ENCODE measurements at regions not wholly inside any gene's neighbourhood (a gene's known extent, or its start where the extent isn't known, plus 50 kb on each side); places are given as distances from the start of the nearest gene placed in this dataset.

DNA sequence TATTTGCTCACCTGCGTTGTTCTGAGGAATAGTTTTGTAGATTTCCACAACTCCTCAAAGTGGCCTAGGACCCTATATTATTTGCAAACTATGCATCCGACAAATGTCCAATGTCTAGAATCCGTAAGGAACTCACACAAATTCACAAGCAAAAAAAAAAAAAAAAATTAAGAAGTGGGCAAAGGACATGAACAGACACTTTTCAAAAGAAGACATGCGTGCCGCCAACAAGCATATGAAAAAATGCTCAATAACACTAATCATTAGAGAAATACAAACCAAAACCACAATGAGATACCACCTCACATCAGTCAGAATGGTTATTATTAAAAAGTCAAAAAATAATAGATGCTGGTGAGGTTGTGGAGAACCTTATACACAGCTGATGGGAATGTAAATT, 398.5 kb upstream of the PROK2 start:
- Histone ChIP-seq H3K9ac (ENCODE audit: low read depth, low read length) (no peak overlapping the region), H3K4me3 (ENCODE audit: low read length) (no peak overlapping the region), H3K27ac (ENCODE audit: low read length) (no peak overlapping the region), H3K4me1 (ENCODE audit: insufficient read depth, low read length) (no peaks in the 10 kb centered on the region), H3K9me3 (ENCODE audit: insufficient read depth, low read depth, low read length) (no peaks in the 10 kb centered on the region), H3K36me3 (ENCODE audit: insufficient read depth, low read depth, low read length) (no peaks in the 10 kb centered on the region), H3K27me3 (ENCODE audit: insufficient read depth, low read length) (no peaks in the 10 kb centered on the region)

- Histone ChIP-seq H3K27ac (ENCODE audit: low read length) (no peak overlapping the region), H3K4me3 (ENCODE audit: low read length) (no peak overlapping the region), H3K27me3 (ENCODE audit: insufficient read depth, low read length) (no peaks in the 10 kb centered on the region), H3K36me3 (ENCODE audit: insufficient read depth, low read depth, low read length) (no peaks in the 10 kb centered on the region), H3K4me1 (ENCODE audit: insufficient read depth, low read length) (no peaks in the 10 kb centered on the region), H3K9ac (ENCODE audit: low read depth, low read length) (no peak overlapping the region), H3K9me3 (ENCODE audit: insufficient read depth, low read depth, low read length) (no peaks in the 10 kb centered on the region)
These were observed 397.3 kb upstream of the PROK2 start for GRCh38 chr3:72182206-72182605.

- Histone ChIP-seq H3K9me3 (ENCODE audit: insufficient read depth, low read depth, low read length) (no peaks in the 10 kb centered on the region), H3K4me1 (ENCODE audit: insufficient read depth, low read length) (no peaks in the 10 kb centered on the region), H3K9ac (ENCODE audit: low read depth, low read length) (no peak overlapping the region), H3K36me3 (ENCODE audit: insufficient read depth, low read depth, low read length) (no peaks in the 10 kb centered on the region), H3K27me3 (ENCODE audit: insufficient read depth, low read length) (no peaks in the 10 kb centered on the region), H3K27ac (ENCODE audit: low read length) (no peak overlapping the region), H3K4me3 (ENCODE audit: low read length) (no peak overlapping the region)
These were observed 396.3 kb upstream of the PROK2 start for GRCh38 chr3:72181251-72181650.

- Histone ChIP-seq H3K9me3 (ENCODE audit: insufficient read depth, low read depth, low read length) (no peaks in the 10 kb centered on the region), H3K4me1 (ENCODE audit: insufficient read depth, low read length) (no peaks in the 10 kb centered on the region), H3K27me3 (ENCODE audit: insufficient read depth, low read length) (no peaks in the 10 kb centered on the region), H3K9ac (ENCODE audit: low read depth, low read length) (no peak overlapping the region), H3K27ac (ENCODE audit: low read length) (no peak overlapping the region), H3K4me3 (ENCODE audit: low read length) (no peak overlapping the region), H3K36me3 (ENCODE audit: insufficient read depth, low read depth, low read length) (no peaks in the 10 kb centered on the region)
These were observed 395.5 kb upstream of the PROK2 start for GRCh38 chr3:72180405-72180804.

DNA sequence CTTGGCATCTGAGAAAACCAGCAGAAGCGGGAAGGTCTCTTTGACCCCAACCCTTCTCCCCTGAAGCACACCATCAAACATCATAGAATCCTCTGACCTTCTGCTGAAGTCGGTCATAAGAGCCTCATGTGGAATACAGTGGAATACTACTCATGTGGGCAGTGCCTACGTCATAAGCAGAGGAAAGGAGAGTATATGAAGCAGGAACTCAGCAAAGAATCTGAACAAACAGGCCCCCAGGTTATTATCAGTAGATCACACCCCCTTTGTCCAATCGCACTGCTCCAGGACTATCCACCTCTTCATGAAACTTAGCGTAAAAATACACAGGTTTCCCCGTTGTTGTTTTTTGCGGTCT, 394.1 kb upstream of the PROK2 start:
- H3K4me1 ChIP-seq (ENCODE audit: insufficient read depth, low read length), result no peaks in the 10 kb centered on the region
- no peak overlapping the region for H3K27ac ChIP-seq (ENCODE audit: low read length)
- H3K9me3 ChIP-seq (ENCODE audit: insufficient read depth, low read depth, low read length), result no peaks in the 10 kb centered on the region
- H3K4me3 ChIP-seq (ENCODE audit: low read length), result no peak overlapping the region
- no peak overlapping the region for H3K9ac ChIP-seq (ENCODE audit: low read depth, low read length)
- no peaks in the 10 kb centered on the region for H3K27me3 ChIP-seq (ENCODE audit: insufficient read depth, low read length)
- no peaks in the 10 kb centered on the region for H3K36me3 ChIP-seq (ENCODE audit: insufficient read depth, low read depth, low read length)

DNA sequence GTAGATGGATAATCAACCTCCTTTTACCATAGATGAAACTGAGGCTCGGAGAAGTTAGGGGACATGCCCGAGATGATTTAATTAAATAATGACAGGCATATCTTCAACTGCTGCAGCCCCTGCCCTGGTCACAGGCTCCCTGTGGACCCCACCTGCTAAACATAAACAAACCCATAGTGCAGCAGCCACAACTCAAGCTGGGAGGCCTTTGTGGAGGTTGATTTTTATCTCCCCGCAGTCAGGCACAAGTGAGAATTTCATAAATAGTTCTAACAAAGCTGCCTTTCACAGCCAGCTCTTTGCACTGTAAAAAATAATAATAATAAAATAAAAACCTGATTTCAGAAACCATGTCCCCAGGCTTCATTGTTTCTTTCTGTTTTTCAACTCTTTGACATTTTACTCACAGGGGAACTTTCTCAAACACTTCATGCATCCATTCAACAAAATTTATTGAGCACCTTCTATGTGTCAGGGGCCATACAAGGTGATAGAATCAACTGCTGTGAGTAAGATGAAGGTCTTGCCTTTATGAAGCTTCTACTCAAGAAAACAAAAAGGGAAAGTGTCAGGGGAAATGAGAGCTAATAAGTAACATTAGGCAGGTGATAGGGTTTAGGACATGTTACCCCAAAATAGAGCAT, 393.6 kb upstream of the PROK2 start:
- no peak overlapping the region for H3K4me3 ChIP-seq (ENCODE audit: low read length)
- no peak overlapping the region for H3K27ac ChIP-seq (ENCODE audit: low read length)
- no peak overlapping the region for H3K9ac ChIP-seq (ENCODE audit: low read depth, low read length)
- H3K9me3 ChIP-seq (ENCODE audit: insufficient read depth, low read depth, low read length), result no peaks in the 10 kb centered on the region
- H3K36me3 ChIP-seq (ENCODE audit: insufficient read depth, low read depth, low read length), result no peaks in the 10 kb centered on the region
- no peaks in the 10 kb centered on the region for H3K27me3 ChIP-seq (ENCODE audit: insufficient read depth, low read length)
- H3K4me1 ChIP-seq (ENCODE audit: insufficient read depth, low read length), result no peaks in the 10 kb centered on the region

- no peaks in the 10 kb centered on the region for H3K36me3 ChIP-seq (ENCODE audit: insufficient read depth, low read depth, low read length)
- no peak overlapping the region for H3K9ac ChIP-seq (ENCODE audit: low read depth, low read length)
- no peaks in the 10 kb centered on the region for H3K4me1 ChIP-seq (ENCODE audit: insufficient read depth, low read length)
- no peaks in the 10 kb centered on the region for H3K9me3 ChIP-seq (ENCODE audit: insufficient read depth, low read depth, low read length)
- H3K27ac ChIP-seq (ENCODE audit: low read length), result no peak overlapping the region
- H3K4me3 ChIP-seq (ENCODE audit: low read length), result no peak overlapping the region
- H3K27me3 ChIP-seq (ENCODE audit: insufficient read depth, low read length), result no peaks in the 10 kb centered on the region
These were observed 392.4 kb upstream of the PROK2 start for GRCh38 chr3:72177075-72178050.

DNA sequence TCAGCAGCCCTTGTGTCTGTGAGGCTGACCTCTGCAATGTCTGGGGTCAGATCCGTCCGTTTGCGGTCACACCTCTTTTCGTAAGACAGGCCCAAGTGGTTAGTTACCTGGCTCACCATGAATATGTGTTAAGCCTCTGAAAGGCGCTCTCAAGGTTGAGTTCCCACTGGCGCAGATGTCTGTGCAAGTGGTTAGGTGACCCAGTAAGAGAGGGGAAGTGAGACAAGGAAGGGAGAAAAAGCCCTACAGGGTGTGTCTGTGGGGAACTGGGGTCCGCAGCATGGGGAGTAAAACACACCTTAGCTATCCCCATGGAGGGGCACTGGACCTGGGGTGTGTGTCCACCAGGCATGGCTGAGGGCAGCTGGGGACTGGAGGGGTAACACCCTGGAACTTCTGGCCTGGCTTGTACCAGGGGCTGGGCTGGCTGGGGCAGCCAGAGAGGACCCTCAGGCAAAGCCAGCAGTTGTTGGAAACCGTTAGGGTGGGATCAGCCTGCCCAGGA, 391.6 kb upstream of the PROK2 start:
- H3K4me3 ChIP-seq (ENCODE audit: low read length), result no peak overlapping the region
- no peaks in the 10 kb centered on the region for H3K27me3 ChIP-seq (ENCODE audit: insufficient read depth, low read length)
- H3K4me1 ChIP-seq (ENCODE audit: insufficient read depth, low read length), result no peaks in the 10 kb centered on the region
- H3K36me3 ChIP-seq (ENCODE audit: insufficient read depth, low read depth, low read length), result no peaks in the 10 kb centered on the region
- H3K9me3 ChIP-seq (ENCODE audit: insufficient read depth, low read depth, low read length), result no peaks in the 10 kb centered on the region
- H3K27ac ChIP-seq (ENCODE audit: low read length), result no peak overlapping the region
- no peak overlapping the region for H3K9ac ChIP-seq (ENCODE audit: low read depth, low read length)

GRCh38 chr3:72175296-72175858, 390.4 kb upstream of the PROK2 start:
- Histone ChIP-seq H3K9me3 (ENCODE audit: insufficient read depth, low read depth, low read length) (no peaks in the 10 kb centered on the region), H3K27me3 (ENCODE audit: insufficient read depth, low read length) (no peaks in the 10 kb centered on the region), H3K9ac (ENCODE audit: low read depth, low read length) (no peak overlapping the region), H3K4me1 (ENCODE audit: insufficient read depth, low read length) (no peaks in the 10 kb centered on the region), H3K36me3 (ENCODE audit: insufficient read depth, low read depth, low read length) (no peaks in the 10 kb centered on the region), H3K27ac (ENCODE audit: low read length) (no peak overlapping the region), H3K4me3 (ENCODE audit: low read length) (no peak overlapping the region)

DNA sequence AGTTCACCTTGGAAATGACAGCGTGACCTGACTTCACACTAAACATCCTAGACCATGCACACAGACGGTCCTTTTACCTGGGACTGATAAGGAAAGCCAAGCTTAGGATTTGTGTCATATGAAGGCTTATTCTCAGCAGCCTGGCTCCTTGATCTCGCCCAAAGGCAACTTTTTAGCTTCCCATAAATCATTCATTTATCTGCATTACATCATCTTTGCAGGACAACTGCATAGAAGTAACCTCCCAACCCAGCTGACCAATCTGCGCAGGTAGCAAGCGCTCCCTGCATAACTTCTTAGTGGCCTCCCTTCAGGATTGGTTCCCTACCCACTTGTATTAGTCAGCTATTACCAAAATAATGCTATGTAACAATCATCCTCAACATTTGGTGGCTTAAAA, 389.9 kb upstream of the PROK2 start:
- no peak overlapping the region for H3K27ac ChIP-seq (ENCODE audit: low read length)

GRCh38 chr3:72174040-72174439, 389.1 kb upstream of the PROK2 start:
- Histone ChIP-seq H3K9ac (ENCODE audit: low read depth, low read length) (no peak overlapping the region), H3K9me3 (ENCODE audit: insufficient read depth, low read depth, low read length) (no peaks in the 10 kb centered on the region), H3K4me1 (ENCODE audit: insufficient read depth, low read length) (no peaks in the 10 kb centered on the region), H3K27me3 (ENCODE audit: insufficient read depth, low read length) (no peaks in the 10 kb centered on the region), H3K36me3 (ENCODE audit: insufficient read depth, low read depth, low read length) (no peaks in the 10 kb centered on the region), H3K4me3 (ENCODE audit: low read length) (no peak overlapping the region), H3K27ac (ENCODE audit: low read length) (no peak overlapping the region)

More for the DNA sequence above, 389.9 kb upstream of the PROK2 start:
- Histone ChIP-seq H3K4me3 (ENCODE audit: low read length) (no peak overlapping the region), H3K9me3 (ENCODE audit: insufficient read depth, low read depth, low read length) (no peaks in the 10 kb centered on the region), H3K4me1 (ENCODE audit: insufficient read depth, low read length) (no peaks in the 10 kb centered on the region), H3K27me3 (ENCODE audit: insufficient read depth, low read length) (no peaks in the 10 kb centered on the region), H3K36me3 (ENCODE audit: insufficient read depth, low read depth, low read length) (no peaks in the 10 kb centered on the region), H3K9ac (ENCODE audit: low read depth, low read length) (no peak overlapping the region)

GRCh38 chr3:72171946-72172345, 387.0 kb upstream of the PROK2 start:
- H3K27ac ChIP-seq (ENCODE audit: low read length), result no peak overlapping the region
- no peak overlapping the region for H3K4me3 ChIP-seq (ENCODE audit: low read length)
- H3K4me1 ChIP-seq (ENCODE audit: insufficient read depth, low read length), result no peaks in the 10 kb centered on the region
- no peaks in the 10 kb centered on the region for H3K9me3 ChIP-seq (ENCODE audit: insufficient read depth, low read depth, low read length)
- H3K27me3 ChIP-seq (ENCODE audit: insufficient read depth, low read length), result no peaks in the 10 kb centered on the region
- no peaks in the 10 kb centered on the region for H3K36me3 ChIP-seq (ENCODE audit: insufficient read depth, low read depth, low read length)
- no peak overlapping the region for H3K9ac ChIP-seq (ENCODE audit: low read depth, low read length)
